HUDEP-2 (cell line): ENCODE measurements at regions not wholly inside any gene's neighbourhood (a gene's known extent, or its start where the extent isn't known, plus 50 kb on each side); places are given as distances from the start of the nearest gene placed in this dataset.
"Not testable (repeated sequence)": the region's sequence is repeated elsewhere in the genome, so short reads cannot be mapped to it uniquely, and the experiment has no call there.

Experiments used
- DNase-seq, 76 experiments: peaks; one replicate each; lab custom pipeline; 2025; ENCODE audit not compliant: unreplicated experiment in 76 of 76; lab: John Stamatoyannopoulos, UW

GRCh38 chr5:39543335-39543734 is 118.6 kb upstream of the DAB2 start:
- peak in 2 of 76 experiments; percentile 1 for DNase-seq

- DNase-seq, result no peak
Measured at GRCh38 chr5:39542511-39543285, 117.9 kb upstream of the DAB2 start.

- no peak for DNase-seq
Measured at GRCh38 chr5:39541920-39542319, 117.1 kb upstream of the DAB2 start.

GRCh38 chr5:39539470-39539869 is 114.7 kb upstream of the DAB2 start:
- DNase-seq, result no peak

GRCh38 chr5:39534690-39535089 is 109.9 kb upstream of the DAB2 start:
- DNase-seq, result no peak

GRCh38 chr5:39533749-39534148 is 109.0 kb upstream of the DAB2 start:
- DNase-seq, result no peak

- no peak for DNase-seq
Measured at GRCh38 chr5:39532511-39532910, 107.7 kb upstream of the DAB2 start.

- DNase-seq, result no peak
Measured at GRCh38 chr5:39531306-39531705, 106.5 kb upstream of the DAB2 start.

GRCh38 chr5:39526914-39527477 is 102.2 kb upstream of the DAB2 start:
- no peak for DNase-seq

- DNase-seq, result not testable (repeated sequence)
Measured at GRCh38 chr5:39525781-39526180, 101.0 kb upstream of the DAB2 start.

- no peak for DNase-seq
Measured at GRCh38 chr5:39525271-39525670, 100.5 kb upstream of the DAB2 start.

GRCh38 chr5:39523821-39524220 is 99.0 kb upstream of the DAB2 start:
- DNase-seq, result no peak

GRCh38 chr5:39521940-39522590 is 97.3 kb upstream of the DAB2 start:
- no peak for DNase-seq

- DNase-seq, result no peak
Measured at GRCh38 chr5:39521098-39521860, 96.5 kb upstream of the DAB2 start.

GRCh38 chr5:39520232-39520572 is 95.4 kb upstream of the DAB2 start:
- DNase-seq, result no peak

- no peak for DNase-seq
Measured at GRCh38 chr5:39519566-39520231, 94.9 kb upstream of the DAB2 start.

GRCh38 chr5:39519079-39519478 is 94.3 kb upstream of the DAB2 start:
- DNase-seq, result no peak

GRCh38 chr5:39518516-39518915 is 93.7 kb upstream of the DAB2 start:
- no peak for DNase-seq

GRCh38 chr5:39517800-39518199 is 93.0 kb upstream of the DAB2 start:
- DNase-seq, result no peak

- DNase-seq, result no peak
Measured at GRCh38 chr5:39515881-39516280, 91.1 kb upstream of the DAB2 start.

- no peak for DNase-seq
Measured at GRCh38 chr5:39513236-39513635, 88.5 kb upstream of the DAB2 start.
